Hepatocyte (in vitro differentiated cells): ENCODE measurements at regions not wholly inside any gene's neighbourhood (a gene's known extent, or its start where the extent isn't known, plus 50 kb on each side); places are given as distances from the start of the nearest gene placed in this dataset.

Experiments
- DNase-seq: peaks from one replicate; pipeline ENCODE4 v3.0.0-alpha.2; 2016; ENCODE audit warnings: low spot score
- H2AFZ ChIP-seq: fragments of 200-600 bp; sonication (generic); 2 replicates; pipeline ENCODE4 v1.6.0; 2016; ENCODE audit warnings: antibody characterized with exemption, mild to moderate bottlenecking
- H3K27ac ChIP-seq: fragments of 200-600 bp; sonication (generic); 2 replicates; pipeline ENCODE4 v1.5.1; 2016; ENCODE audit warnings: mild to moderate bottlenecking
- H3K27me3 ChIP-seq: fragments of 200-600 bp; sonication (generic); 2 replicates; pipeline ENCODE4 v1.6.1; 2016
- H3K36me3 ChIP-seq: fragments of 200-600 bp; sonication (generic); replicated peaks from 2 replicates; pipeline ENCODE4 v1.5.1; 2016; ENCODE audit warnings: low read depth; ENCODE audit not compliant: insufficient read depth
- H3K4me1 ChIP-seq: fragments of 200-600 bp; sonication (generic); 2 replicates; pipeline ENCODE4 v1.5.1; 2016; ENCODE audit warnings: mild to moderate bottlenecking, moderate library complexity; ENCODE audit not compliant: insufficient read depth
- H3K4me2 ChIP-seq: fragments of 200-600 bp; sonication (generic); 2 replicates; pipeline ENCODE4 v1.6.0; 2016
- H3K4me3 ChIP-seq: fragments of 200-600 bp; sonication (generic); 2 replicates; pipeline ENCODE4 v1.5.1; 2016; ENCODE audit warnings: mild to moderate bottlenecking
- H3K79me2 ChIP-seq: fragments of 200-600 bp; sonication (generic); 2 replicates; pipeline ENCODE4 v1.6.0; 2017; ENCODE audit warnings: mild to moderate bottlenecking
- H3K9me2 ChIP-seq: fragments of 200-600 bp; sonication (generic); replicated peaks from 2 replicates; pipeline ENCODE4 v1.6.0; 2017; ENCODE audit warnings: mild to moderate bottlenecking; ENCODE audit not compliant: insufficient read depth
- H3K9me3 ChIP-seq: fragments of 200-600 bp; sonication (generic); 2 replicates; pipeline ENCODE4 v1.5.1; 2016; ENCODE audit warnings: low read depth, mild to moderate bottlenecking
- H4K20me1 ChIP-seq: fragments of 200-600 bp; sonication (generic); 2 replicates; pipeline ENCODE4 v1.6.0; 2016; ENCODE audit warnings: mild to moderate bottlenecking; ENCODE audit not compliant: insufficient read depth, poor library complexity, severe bottlenecking
- EZH2 ChIP-seq: fragments of 200-600 bp; sonication (generic); IDR thresholded peaks from 2 replicates; pipeline ENCODE4 v1.6.1; 2016; ENCODE audit warnings: antibody characterized with exemption, mild to moderate bottlenecking, borderline replicate concordance
- EZH2phosphoT487 ChIP-seq: fragments of 200-600 bp; sonication (generic); IDR thresholded peaks from one replicate; pipeline ENCODE4 v1.6.1; 2018; ENCODE audit warnings: antibody characterized with exemption, mild to moderate bottlenecking, low read depth, moderate library complexity; ENCODE audit not compliant: unreplicated experiment, severe bottlenecking
- WGBS: methylation state at CpG from one replicate; pipeline ENCODE4 v1.1.6; 2016; ENCODE audit warnings: low lambda C conversion rate; ENCODE audit errors: missing lambda C conversion rate; 5-methylcytosine and 5-hydroxymethylcytosine counted together
- TF ChIP-seq, protein P1 (sequence below): fragments of 200-600 bp; sonication (generic); IDR thresholded peaks from 2 replicates; pipeline ENCODE4 v1.5.1; 2016; ENCODE audit warnings: antibody characterized with exemption, mild to moderate bottlenecking; ENCODE audit not compliant: poor library complexity

- DNase-seq, result no peak
- WGBS, result 85% methylated on average over 3 of the region's 3 CpGs
Observed at GRCh38 chr18:65943268-65943667, 192.5 kb downstream of the CDH7 start.

GRCh38 chr18:65942854-65943253, 192.0 kb downstream of the CDH7 start:
- Histone ChIP-seq H2AFZ (no peak overlapping the region), H3K27me3 (no peaks in the 10 kb centered on the region), H3K4me2 (no peak overlapping the region), H3K79me2 (no peaks in the 10 kb centered on the region), H3K36me3 (no peaks in the 10 kb centered on the region), H3K4me3 (no peak overlapping the region), H3K9me3 (no peaks in the 10 kb centered on the region), H3K9me2 (no peaks in the 10 kb centered on the region), H4K20me1 (no peaks in the 10 kb centered on the region), H3K4me1 (no peaks in the 10 kb centered on the region), H3K27ac (no peak overlapping the region)
- 67% methylated on average over 1 of the region's 1 CpG for WGBS
- TF ChIP-seq EZH2phosphoT487, result no peak
- no peak for TF ChIP-seq EZH2
- TF ChIP-seq, protein P1, sequence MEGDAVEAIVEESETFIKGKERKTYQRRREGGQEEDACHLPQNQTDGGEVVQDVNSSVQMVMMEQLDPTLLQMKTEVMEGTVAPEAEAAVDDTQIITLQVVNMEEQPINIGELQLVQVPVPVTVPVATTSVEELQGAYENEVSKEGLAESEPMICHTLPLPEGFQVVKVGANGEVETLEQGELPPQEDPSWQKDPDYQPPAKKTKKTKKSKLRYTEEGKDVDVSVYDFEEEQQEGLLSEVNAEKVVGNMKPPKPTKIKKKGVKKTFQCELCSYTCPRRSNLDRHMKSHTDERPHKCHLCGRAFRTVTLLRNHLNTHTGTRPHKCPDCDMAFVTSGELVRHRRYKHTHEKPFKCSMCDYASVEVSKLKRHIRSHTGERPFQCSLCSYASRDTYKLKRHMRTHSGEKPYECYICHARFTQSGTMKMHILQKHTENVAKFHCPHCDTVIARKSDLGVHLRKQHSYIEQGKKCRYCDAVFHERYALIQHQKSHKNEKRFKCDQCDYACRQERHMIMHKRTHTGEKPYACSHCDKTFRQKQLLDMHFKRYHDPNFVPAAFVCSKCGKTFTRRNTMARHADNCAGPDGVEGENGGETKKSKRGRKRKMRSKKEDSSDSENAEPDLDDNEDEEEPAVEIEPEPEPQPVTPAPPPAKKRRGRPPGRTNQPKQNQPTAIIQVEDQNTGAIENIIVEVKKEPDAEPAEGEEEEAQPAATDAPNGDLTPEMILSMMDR, result no peak
- DNase-seq, result no peak

More at GRCh38 chr18:65943268-65943667, 192.5 kb downstream of the CDH7 start:
- Histone ChIP-seq H3K79me2 (no peaks in the 10 kb centered on the region), H3K27me3 (no peaks in the 10 kb centered on the region), H3K4me2 (no peak overlapping the region), H3K4me3 (no peak overlapping the region), H2AFZ (no peak overlapping the region), H3K9me2 (no peaks in the 10 kb centered on the region), H4K20me1 (no peaks in the 10 kb centered on the region), H3K4me1 (no peaks in the 10 kb centered on the region), H3K9me3 (no peaks in the 10 kb centered on the region), H3K27ac (no peak overlapping the region), H3K36me3 (no peaks in the 10 kb centered on the region)
- TF ChIP-seq, protein P1, result no peak

- Histone ChIP-seq H3K36me3 (no peaks in the 10 kb centered on the region), H3K4me2 (no peak overlapping the region), H3K9me3 (no peaks in the 10 kb centered on the region), H3K4me1 (no peaks in the 10 kb centered on the region), H3K4me3 (no peak overlapping the region), H4K20me1 (no peaks in the 10 kb centered on the region), H3K27me3 (no peaks in the 10 kb centered on the region), H2AFZ (no peak overlapping the region), H3K79me2 (no peaks in the 10 kb centered on the region), H3K27ac (no peak overlapping the region), H3K9me2 (no peaks in the 10 kb centered on the region)
- no peak for TF ChIP-seq EZH2phosphoT487
- TF ChIP-seq, protein P1, result no peak
- no peak for TF ChIP-seq EZH2
- no peak for DNase-seq
- 75% methylated on average over 2 of the region's 2 CpGs for WGBS
Observed at GRCh38 chr18:65942104-65942503, 191.3 kb downstream of the CDH7 start.

DNA sequence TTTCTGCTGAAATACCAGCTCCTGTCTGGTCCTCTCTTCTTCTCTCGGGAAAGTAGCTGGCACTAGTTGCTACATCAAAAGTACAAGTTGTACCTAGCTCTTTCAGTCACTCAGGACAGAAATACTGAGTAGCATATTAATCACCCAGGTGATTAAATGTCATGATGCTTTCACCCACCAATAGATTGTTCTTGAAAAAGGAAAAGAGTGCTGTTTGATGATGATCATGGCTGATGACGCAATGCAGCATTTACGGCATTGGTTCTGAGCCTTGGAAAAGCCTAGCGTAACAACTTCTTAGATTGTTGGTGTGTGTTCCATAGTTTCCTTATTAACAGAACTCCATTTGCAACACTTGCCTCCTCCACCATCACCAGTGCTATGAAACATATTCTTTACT, 190.7 kb downstream of the CDH7 start:
- H2AFZ ChIP-seq, result no peak overlapping the region
- TF ChIP-seq, protein P1, result no peak
- no peak for TF ChIP-seq EZH2
- no peak for TF ChIP-seq EZH2phosphoT487
- no peaks in the 10 kb centered on the region for H3K79me2 ChIP-seq
- H3K36me3 ChIP-seq, result no peaks in the 10 kb centered on the region
- no peak overlapping the region for H3K4me2 ChIP-seq
- H3K9me2 ChIP-seq, result no peaks in the 10 kb centered on the region
- no peak overlapping the region for H3K27ac ChIP-seq
- DNase-seq, result no peak
- H3K4me3 ChIP-seq, result no peak overlapping the region
- H3K9me3 ChIP-seq, result no peaks in the 10 kb centered on the region
- H4K20me1 ChIP-seq, result no peaks in the 10 kb centered on the region
- H3K4me1 ChIP-seq, result no peaks in the 10 kb centered on the region
- WGBS, result 92% methylated on average over 4 of the region's 4 CpGs
- H3K27me3 ChIP-seq, result no peaks in the 10 kb centered on the region
